ENCODE measurements at regions not wholly inside any gene's neighbourhood (a gene's known extent, or its start where the extent isn't known, plus 50 kb on each side); places are given as distances from the start of the nearest gene placed in this dataset.

DNA sequence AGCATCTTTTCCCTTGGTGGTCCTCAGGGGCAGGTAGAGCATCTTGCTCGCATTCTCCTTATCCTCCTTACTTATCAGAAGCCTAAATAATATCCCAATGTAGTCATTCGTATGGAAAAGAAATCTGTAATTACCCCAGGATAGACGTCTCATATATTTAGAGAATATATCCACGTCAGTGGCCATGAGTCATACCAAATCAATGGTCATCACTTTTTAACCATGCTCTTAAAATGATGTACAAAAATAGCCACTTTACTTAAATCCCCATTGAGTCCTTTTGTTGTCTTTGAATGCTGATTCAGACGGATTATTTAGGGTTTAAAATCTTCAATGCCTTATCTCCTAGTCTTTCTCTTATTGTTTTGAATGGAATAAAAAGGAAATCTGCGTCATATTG is 231.7 kb upstream of the STXBP5 start:
- no TSS peak for BruUV-seq (replicated peaks)
- TF ChIP-seq BCL11A (IDR thresholded peaks at IDR 0.05; ENCODE audit: low read depth, low read length) (no peak), MAX (IDR thresholded peaks at IDR 0.05; ENCODE audit: low read depth, low read length) (no peak), NR2C2 (IDR thresholded peaks at IDR 0.05; ENCODE audit: borderline replicate concordance, control insufficient read depth, insufficient read length, low read depth) (no peak), WRNIP1 (IDR thresholded peaks at IDR 0.05; ENCODE audit: borderline replicate concordance, low read depth, low read length) (no peak), NFIC (IDR thresholded peaks at IDR 0.05; ENCODE audit: low read depth, low read length) (no peak), MYB (IDR thresholded peaks at IDR 0.05; ENCODE audit: borderline replicate concordance, low read depth, low read length) (no peak), ZNF24 (IDR thresholded peaks at IDR 0.05) (no peak), RUNX3 (IDR thresholded peaks at IDR 0.05; ENCODE audit: low read length) (no peak)
- TF ChIP-seq, protein P1, sequence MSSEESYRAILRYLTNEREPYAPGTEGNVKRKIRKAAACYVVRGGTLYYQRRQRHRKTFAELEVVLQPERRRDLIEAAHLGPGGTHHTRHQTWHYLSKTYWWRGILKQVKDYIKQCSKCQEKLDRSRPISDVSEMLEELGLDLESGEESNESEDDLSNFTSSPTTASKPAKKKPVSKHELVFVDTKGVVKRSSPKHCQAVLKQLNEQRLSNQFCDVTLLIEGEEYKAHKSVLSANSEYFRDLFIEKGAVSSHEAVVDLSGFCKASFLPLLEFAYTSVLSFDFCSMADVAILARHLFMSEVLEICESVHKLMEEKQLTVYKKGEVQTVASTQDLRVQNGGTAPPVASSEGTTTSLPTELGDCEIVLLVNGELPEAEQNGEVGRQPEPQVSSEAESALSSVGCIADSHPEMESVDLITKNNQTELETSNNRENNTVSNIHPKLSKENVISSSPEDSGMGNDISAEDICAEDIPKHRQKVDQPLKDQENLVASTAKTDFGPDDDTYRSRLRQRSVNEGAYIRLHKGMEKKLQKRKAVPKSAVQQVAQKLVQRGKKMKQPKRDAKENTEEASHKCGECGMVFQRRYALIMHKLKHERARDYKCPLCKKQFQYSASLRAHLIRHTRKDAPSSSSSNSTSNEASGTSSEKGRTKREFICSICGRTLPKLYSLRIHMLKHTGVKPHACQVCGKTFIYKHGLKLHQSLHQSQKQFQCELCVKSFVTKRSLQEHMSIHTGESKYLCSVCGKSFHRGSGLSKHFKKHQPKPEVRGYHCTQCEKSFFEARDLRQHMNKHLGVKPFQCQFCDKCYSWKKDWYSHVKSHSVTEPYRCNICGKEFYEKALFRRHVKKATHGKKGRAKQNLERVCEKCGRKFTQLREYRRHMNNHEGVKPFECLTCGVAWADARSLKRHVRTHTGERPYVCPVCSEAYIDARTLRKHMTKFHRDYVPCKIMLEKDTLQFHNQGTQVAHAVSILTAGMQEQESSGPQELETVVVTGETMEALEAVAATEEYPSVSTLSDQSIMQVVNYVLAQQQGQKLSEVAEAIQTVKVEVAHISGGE (CRISPR knock-in tag; IDR thresholded peaks at IDR 0.05), result no peak
- Histone ChIP-seq H3K79me2 (ENCODE audit: control insufficient read depth, insufficient read depth, low read length) (no peaks in the 10 kb centered on the region), H3K9me3 (replicated peaks; ENCODE audit: control insufficient read depth, insufficient read depth, low read length) (no peaks in the 10 kb centered on the region), H4K20me1 (ENCODE audit: control insufficient read depth, insufficient read depth) (no peaks in the 10 kb centered on the region), H2AFZ (ENCODE audit: control insufficient read depth, low read depth, low read length) (no peak overlapping the region), H3K27me3 (replicated peaks in 1 of 2; ENCODE audit: control insufficient read depth in 2 of 2, insufficient read depth in 2 of 2, low read length in 1 of 2) (no peaks in the 10 kb centered on the region), H3K4me2 (ENCODE audit: control insufficient read depth, insufficient read depth) (no peak overlapping the region), H3K36me3 (ENCODE audit: control insufficient read depth in 2 of 2, insufficient read depth in 2 of 2, low read length in 1 of 2) (no peaks in the 10 kb centered on the region), H3K27ac (ENCODE audit: control insufficient read depth, insufficient read depth) (no peak overlapping the region), H3K4me1 (ENCODE audit: control insufficient read depth, insufficient read depth, low read length) (no peaks in the 10 kb centered on the region), H3K9ac (ENCODE audit: control insufficient read depth, insufficient read depth, low read length) (no peak overlapping the region), H3K4me3 (no peak overlapping the region)
- ChIA-PET POLR2A (no interaction called here), SMC1A (ENCODE audit: uncharacterized antibody, unreplicated experiment) (no interaction called here), CTCF (no interaction called here), RAD21 (ENCODE audit: unreplicated experiment) (no interaction called here)
- ATAC-seq (no peak), FAIRE-seq (no peak), DNase-seq (ENCODE audit: low read depth, low spot score) (no peak)
- in situ Hi-C loops (cut with MboI) (no loop called here), intact Hi-C loops (cut with micrococcal nuclease; ENCODE audit: unreplicated experiment) (no loop called here)
- WGBS (ENCODE audit: insufficient coverage, insufficient replicate concordance, low lambda C conversion rate, missing lambda C conversion rate), result 8% methylated on average over 6 of the region's 6 CpGs

All from GM12878 (cell line).